Panc1 (cell line): ENCODE measurements at regions not wholly inside any gene's neighbourhood (a gene's known extent, or its start where the extent isn't known, plus 50 kb on each side); places are given as distances from the start of the nearest gene placed in this dataset.
"Not testable (repeated sequence)": the region's sequence is repeated elsewhere in the genome, so short reads cannot be mapped to it uniquely, and the experiment has no call there.

Experiments
- ATAC-seq: fragments of 200-7000 bp; cut with Tn5 transposase; 2 replicates; pipeline ENCODE4 v1.9.1; 2020; ENCODE audit warnings: mild to moderate bottlenecking, moderate library complexity
- BruUV-seq: library from RNA; stranded (reverse); fragments of 400-500 nt; replicated peaks from 2 replicates; lab custom pipeline; 2021; lab: Mats Ljungman, UMichigan
- CTCF ChIA-PET: fragments of 300-600 bp; sonication (Branson Sonifier 250); formaldehyde crosslinking; loops from one replicate; lab custom pipeline; 2022; ENCODE audit warnings: antibody characterized with exemption; lab: Charles Lee
- POLR2A ChIA-PET: fragments of 300-600 bp; sonication (Branson Sonifier 250); formaldehyde crosslinking; loops from one replicate; lab custom pipeline; 2022; ENCODE audit warnings: antibody characterized with exemption; lab: Charles Lee
- DNase-seq: peaks from one replicate; pipeline ENCODE4 v3.0.0-alpha.2; 2010; ENCODE audit warnings: low read depth, low spot score
- H3K27ac ChIP-seq: 2 replicates; pipeline ENCODE4 v1.5.1; 2011; ENCODE audit warnings: mild to moderate bottlenecking, low read length, inconsistent platforms
- H3K27me3 ChIP-seq: fragments of 200-500 bp; sonication (Bioruptor generic); 2 replicates; pipeline ENCODE4 v1.6.0; 2014; ENCODE audit warnings: low read length, inconsistent platforms; ENCODE audit not compliant: control insufficient read depth, insufficient read depth
- H3K36me3 ChIP-seq: fragments of 200-500 bp; sonication (Bioruptor generic); 2 replicates; pipeline ENCODE4 v1.5.1; 2014; ENCODE audit warnings: inconsistent platforms, mild to moderate bottlenecking, low read length, moderate library complexity; ENCODE audit not compliant: control insufficient read depth, insufficient read depth
- H3K4me1 ChIP-seq: 2 replicates; pipeline ENCODE4 v1.5.1; 2011; ENCODE audit warnings: inconsistent platforms, mild to moderate bottlenecking, low read length, moderate library complexity; ENCODE audit not compliant: control insufficient read depth, insufficient read depth
- H3K4me3 ChIP-seq, 2 experiments: 2 replicates each; pipeline ENCODE4 v1.5.1; 2011 to 2012; ENCODE audit warnings: low read depth in 2 of 2, low read length in 2 of 2, mild to moderate bottlenecking in 2 of 2, inconsistent platforms in 1 of 2, moderate library complexity in 1 of 2
- H3K9me3 ChIP-seq: fragments of 200-500 bp; sonication (Bioruptor generic); 2 replicates; pipeline ENCODE4 v1.5.1; 2014; ENCODE audit warnings: low read depth, mild to moderate bottlenecking, inconsistent platforms, low read length, moderate library complexity; ENCODE audit not compliant: control insufficient read depth, insufficient read depth
- POLR2AphosphoS5 ChIP-seq: IDR thresholded peaks from 2 replicates; pipeline ENCODE4 v1.6.1; 2012; ENCODE audit warnings: mild to moderate bottlenecking, low read depth, low read length, moderate library complexity
- SIN3A ChIP-seq: IDR thresholded peaks from 2 replicates; pipeline ENCODE4 v1.6.1; 2012; ENCODE audit warnings: low read depth, mild to moderate bottlenecking, low read length, moderate library complexity, borderline replicate concordance; ENCODE audit not compliant: insufficient read depth
- TCF7L2 ChIP-seq: IDR thresholded peaks from 2 replicates; pipeline ENCODE4 v1.6.1; 2011; ENCODE audit warnings: mild to moderate bottlenecking, low read depth, low read length, inconsistent platforms
- in situ Hi-C: cut with HindIII; loops from 2 replicates; pipeline ENCODE4 v1.10.0; 2016; ENCODE audit warnings: low sequenced_read_pairs, low pct_unique_long_range_greater_than_20kb
- intact Hi-C: fragments of 100-400 bp; cut with micrococcal nuclease; formaldehyde crosslinking; loops from one replicate; pipeline ENCODE4 v1.10.0; 2022; ENCODE audit not compliant: unreplicated experiment
- TF ChIP-seq, protein P1 (sequence below): fragments of 450-650 bp; IDR thresholded peaks from 2 replicates; pipeline ENCODE4 v1.5.1; 2017; ENCODE audit warnings: mild to moderate bottlenecking
- TF ChIP-seq, protein P2 (sequence below), 2 experiments: IDR thresholded peaks; 2 replicates each; pipeline ENCODE4 v1.6.1; 2011 to 2012; ENCODE audit warnings: low read depth in 2 of 2, control low read depth in 1 of 2, low read length in 1 of 2, mild to moderate bottlenecking in 1 of 2, moderate library complexity in 1 of 2; ENCODE audit not compliant: insufficient read depth in 1 of 2

DNA sequence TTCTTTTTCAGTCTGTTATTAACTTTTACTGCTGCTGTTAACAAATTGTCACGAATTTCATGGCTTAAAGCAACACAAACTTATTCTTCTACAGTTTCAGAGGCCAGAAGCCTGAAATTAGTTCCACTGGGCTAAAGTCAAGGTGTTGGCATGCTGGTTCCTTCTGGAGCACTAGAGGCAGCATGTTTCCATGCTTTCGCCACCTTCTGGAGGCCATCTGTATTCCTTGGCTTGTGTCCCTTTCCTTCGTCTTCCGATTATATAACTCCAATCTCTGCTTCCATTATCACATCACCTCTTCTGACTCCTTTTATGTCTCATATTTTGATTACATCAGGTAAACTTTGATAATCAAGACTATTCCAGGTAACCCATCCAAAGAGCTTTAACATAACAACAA is 1742.1 kb downstream of the BRINP3 start:
- intact Hi-C loops = no loop called here
- Histone ChIP-seq H3K27me3 (no peaks in the 10 kb centered on the region), H3K36me3 (no peaks in the 10 kb centered on the region), H3K4me3 (no peak overlapping the region), H3K4me1 (no peaks in the 10 kb centered on the region), H3K27ac (no peak overlapping the region), H3K9me3 (no peaks in the 10 kb centered on the region)
- DNase-seq (no peak), ATAC-seq (no peak)
- ChIA-PET CTCF (no interaction called here), POLR2A (no interaction called here)
- in situ Hi-C loops = no loop called here
- TF ChIP-seq, protein P1, sequence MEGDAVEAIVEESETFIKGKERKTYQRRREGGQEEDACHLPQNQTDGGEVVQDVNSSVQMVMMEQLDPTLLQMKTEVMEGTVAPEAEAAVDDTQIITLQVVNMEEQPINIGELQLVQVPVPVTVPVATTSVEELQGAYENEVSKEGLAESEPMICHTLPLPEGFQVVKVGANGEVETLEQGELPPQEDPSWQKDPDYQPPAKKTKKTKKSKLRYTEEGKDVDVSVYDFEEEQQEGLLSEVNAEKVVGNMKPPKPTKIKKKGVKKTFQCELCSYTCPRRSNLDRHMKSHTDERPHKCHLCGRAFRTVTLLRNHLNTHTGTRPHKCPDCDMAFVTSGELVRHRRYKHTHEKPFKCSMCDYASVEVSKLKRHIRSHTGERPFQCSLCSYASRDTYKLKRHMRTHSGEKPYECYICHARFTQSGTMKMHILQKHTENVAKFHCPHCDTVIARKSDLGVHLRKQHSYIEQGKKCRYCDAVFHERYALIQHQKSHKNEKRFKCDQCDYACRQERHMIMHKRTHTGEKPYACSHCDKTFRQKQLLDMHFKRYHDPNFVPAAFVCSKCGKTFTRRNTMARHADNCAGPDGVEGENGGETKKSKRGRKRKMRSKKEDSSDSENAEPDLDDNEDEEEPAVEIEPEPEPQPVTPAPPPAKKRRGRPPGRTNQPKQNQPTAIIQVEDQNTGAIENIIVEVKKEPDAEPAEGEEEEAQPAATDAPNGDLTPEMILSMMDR = no peak
- TF ChIP-seq POLR2AphosphoS5 (no peak), TCF7L2 (no peak), SIN3A (no peak)
- TF ChIP-seq, protein P2, sequence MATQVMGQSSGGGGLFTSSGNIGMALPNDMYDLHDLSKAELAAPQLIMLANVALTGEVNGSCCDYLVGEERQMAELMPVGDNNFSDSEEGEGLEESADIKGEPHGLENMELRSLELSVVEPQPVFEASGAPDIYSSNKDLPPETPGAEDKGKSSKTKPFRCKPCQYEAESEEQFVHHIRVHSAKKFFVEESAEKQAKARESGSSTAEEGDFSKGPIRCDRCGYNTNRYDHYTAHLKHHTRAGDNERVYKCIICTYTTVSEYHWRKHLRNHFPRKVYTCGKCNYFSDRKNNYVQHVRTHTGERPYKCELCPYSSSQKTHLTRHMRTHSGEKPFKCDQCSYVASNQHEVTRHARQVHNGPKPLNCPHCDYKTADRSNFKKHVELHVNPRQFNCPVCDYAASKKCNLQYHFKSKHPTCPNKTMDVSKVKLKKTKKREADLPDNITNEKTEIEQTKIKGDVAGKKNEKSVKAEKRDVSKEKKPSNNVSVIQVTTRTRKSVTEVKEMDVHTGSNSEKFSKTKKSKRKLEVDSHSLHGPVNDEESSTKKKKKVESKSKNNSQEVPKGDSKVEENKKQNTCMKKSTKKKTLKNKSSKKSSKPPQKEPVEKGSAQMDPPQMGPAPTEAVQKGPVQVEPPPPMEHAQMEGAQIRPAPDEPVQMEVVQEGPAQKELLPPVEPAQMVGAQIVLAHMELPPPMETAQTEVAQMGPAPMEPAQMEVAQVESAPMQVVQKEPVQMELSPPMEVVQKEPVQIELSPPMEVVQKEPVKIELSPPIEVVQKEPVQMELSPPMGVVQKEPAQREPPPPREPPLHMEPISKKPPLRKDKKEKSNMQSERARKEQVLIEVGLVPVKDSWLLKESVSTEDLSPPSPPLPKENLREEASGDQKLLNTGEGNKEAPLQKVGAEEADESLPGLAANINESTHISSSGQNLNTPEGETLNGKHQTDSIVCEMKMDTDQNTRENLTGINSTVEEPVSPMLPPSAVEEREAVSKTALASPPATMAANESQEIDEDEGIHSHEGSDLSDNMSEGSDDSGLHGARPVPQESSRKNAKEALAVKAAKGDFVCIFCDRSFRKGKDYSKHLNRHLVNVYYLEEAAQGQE (IDR thresholded peaks at IDR 0.05; ENCODE audit: insufficient read depth in 1 of 2, low read depth in 2 of 2, low read length in 1 of 2) = no peak
- BruUV-seq = no TSS peak

DNA sequence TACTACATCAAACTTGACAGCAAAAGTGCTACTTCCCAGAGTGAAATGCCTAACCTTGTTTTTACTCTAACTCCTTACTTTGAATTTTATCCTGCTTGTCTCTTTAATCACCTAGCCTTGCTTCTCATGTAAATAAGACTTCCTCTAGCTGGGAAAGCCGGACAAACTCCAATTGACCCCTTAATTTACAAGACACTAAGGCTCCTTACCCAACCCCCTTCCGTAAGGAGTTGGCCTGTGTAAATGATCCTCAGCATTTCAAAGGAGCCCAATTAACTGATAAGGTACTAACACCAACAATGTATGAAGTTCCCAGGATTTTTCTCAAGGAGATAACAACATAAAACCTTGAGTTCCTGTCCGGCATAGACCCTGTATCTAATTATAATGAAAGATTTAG is 1728.4 kb downstream of the BRINP3 start:
- CTCF ChIA-PET, H3K4me1 ChIP-seq, H3K27me3 ChIP-seq, POLR2A ChIA-PET, DNase-seq, H3K27ac ChIP-seq, BruUV-seq, H3K36me3 ChIP-seq, intact Hi-C loops, H3K4me3 ChIP-seq, in situ Hi-C loops, H3K9me3 ChIP-seq, ATAC-seq: not testable (repeated sequence)

DNA sequence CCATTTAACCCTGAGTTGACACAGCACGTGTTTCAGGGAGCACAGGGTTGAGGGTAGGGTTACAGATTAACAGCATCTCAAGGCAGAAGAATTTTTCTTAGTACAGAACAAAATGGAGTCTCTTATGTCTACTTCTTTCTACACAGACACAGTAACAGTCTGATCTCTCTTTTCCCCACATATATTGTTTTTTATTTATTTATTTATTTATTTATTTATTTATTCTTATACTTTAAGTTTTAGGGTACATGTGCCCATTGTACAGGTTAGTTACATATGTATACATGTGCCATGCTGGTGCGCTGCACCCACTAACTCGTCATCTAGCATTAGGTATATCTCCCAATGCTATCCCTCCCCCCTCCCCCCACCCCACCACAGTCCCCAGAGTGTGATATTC is 1725.6 kb downstream of the BRINP3 start:
- intact Hi-C loops, CTCF ChIA-PET, H3K4me3 ChIP-seq: not testable (repeated sequence)

DNA sequence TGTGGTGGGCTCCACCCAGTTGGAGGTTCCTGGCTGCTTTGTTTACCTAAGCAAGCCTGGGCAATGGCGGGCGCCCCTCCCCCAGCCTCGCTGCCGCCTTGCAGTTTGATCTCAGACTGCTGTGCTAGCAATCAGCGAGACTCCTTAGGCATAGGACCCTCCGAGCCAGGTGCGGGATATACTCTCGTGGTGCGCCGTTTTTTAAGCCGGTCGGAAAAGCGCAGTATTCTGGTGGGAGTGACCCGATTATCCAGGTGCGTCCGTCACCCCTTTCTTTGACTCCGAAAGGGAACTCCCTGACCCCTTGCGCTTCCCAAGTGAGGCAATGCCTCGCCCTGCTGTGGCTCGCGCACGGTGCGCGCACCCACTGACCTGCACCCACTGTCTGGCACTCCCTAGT is 1719.9 kb downstream of the BRINP3 start:
- H3K36me3 ChIP-seq, DNase-seq, BruUV-seq, H3K9me3 ChIP-seq, POLR2A ChIA-PET, ATAC-seq, H3K4me3 ChIP-seq, intact Hi-C loops, H3K4me1 ChIP-seq, CTCF ChIA-PET, H3K27ac ChIP-seq, H3K27me3 ChIP-seq, in situ Hi-C loops: not testable (repeated sequence)

More for the DNA sequence above, 1725.6 kb downstream of the BRINP3 start:
- H3K27me3 ChIP-seq, in situ Hi-C loops, H3K9me3 ChIP-seq, H3K27ac ChIP-seq, ATAC-seq, POLR2A ChIA-PET, DNase-seq, H3K4me1 ChIP-seq, H3K36me3 ChIP-seq, BruUV-seq: not testable (repeated sequence)
